Mesothelial cell of epicardium (in vitro differentiated cells): ENCODE measurements at regions not wholly inside any gene's neighbourhood (a gene's known extent, or its start where the extent isn't known, plus 50 kb on each side); places are given as distances from the start of the nearest gene placed in this dataset.

ENCODE experiments used
- DNase-seq, 2 experiments: peaks; one replicate each; pipeline ENCODE4 v3.0.0; 2021; ENCODE audit warnings: low spot score in 2 of 2; ENCODE audit not compliant: unreplicated experiment in 2 of 2
- H3K27ac Mint-ChIP-seq: 2 replicates; pipeline ENCODE4 v1.8.0; 2021; ENCODE audit warnings: mixed read lengths
- H3K27me3 Mint-ChIP-seq: 2 replicates; pipeline ENCODE4 v1.8.0; 2021; ENCODE audit warnings: low read depth, mixed read lengths
- H3K36me3 Mint-ChIP-seq: 2 replicates; pipeline ENCODE4 v1.8.0; 2021; ENCODE audit warnings: mixed read lengths
- H3K4me1 Mint-ChIP-seq: 2 replicates; pipeline ENCODE4 v1.8.0; 2021; ENCODE audit warnings: mixed read lengths
- H3K4me3 Mint-ChIP-seq: 2 replicates; pipeline ENCODE4 v1.8.0; 2021; ENCODE audit warnings: mild to moderate bottlenecking, moderate library complexity, mixed read lengths
- H3K9me3 Mint-ChIP-seq: 2 replicates; pipeline ENCODE4 v1.8.0; 2021; ENCODE audit warnings: mixed read lengths
- TF ChIP-seq, protein P1 (sequence below): fragments of 200-600 bp; sonication (generic); IDR thresholded peaks from one replicate; pipeline ENCODE4 v1.5.0; 2021; ENCODE audit warnings: antibody characterized with exemption; ENCODE audit not compliant: unreplicated experiment

GRCh38 chr3:33931512-33931911 is 133.1 kb downstream of the PDCD6IP start:
- TF ChIP-seq, protein P1, sequence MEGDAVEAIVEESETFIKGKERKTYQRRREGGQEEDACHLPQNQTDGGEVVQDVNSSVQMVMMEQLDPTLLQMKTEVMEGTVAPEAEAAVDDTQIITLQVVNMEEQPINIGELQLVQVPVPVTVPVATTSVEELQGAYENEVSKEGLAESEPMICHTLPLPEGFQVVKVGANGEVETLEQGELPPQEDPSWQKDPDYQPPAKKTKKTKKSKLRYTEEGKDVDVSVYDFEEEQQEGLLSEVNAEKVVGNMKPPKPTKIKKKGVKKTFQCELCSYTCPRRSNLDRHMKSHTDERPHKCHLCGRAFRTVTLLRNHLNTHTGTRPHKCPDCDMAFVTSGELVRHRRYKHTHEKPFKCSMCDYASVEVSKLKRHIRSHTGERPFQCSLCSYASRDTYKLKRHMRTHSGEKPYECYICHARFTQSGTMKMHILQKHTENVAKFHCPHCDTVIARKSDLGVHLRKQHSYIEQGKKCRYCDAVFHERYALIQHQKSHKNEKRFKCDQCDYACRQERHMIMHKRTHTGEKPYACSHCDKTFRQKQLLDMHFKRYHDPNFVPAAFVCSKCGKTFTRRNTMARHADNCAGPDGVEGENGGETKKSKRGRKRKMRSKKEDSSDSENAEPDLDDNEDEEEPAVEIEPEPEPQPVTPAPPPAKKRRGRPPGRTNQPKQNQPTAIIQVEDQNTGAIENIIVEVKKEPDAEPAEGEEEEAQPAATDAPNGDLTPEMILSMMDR: no peak
- Mint-ChIP-seq H3K4me3 (no peak overlapping the region), H3K9me3 (peaks cover 12% of the 10 kb centered on the region), H3K4me1 (peaks cover 7% of the 10 kb centered on the region), H3K36me3 (no peaks in the 10 kb centered on the region), H3K27me3 (peaks cover 2% of the 10 kb centered on the region), H3K27ac (no peak overlapping the region)
- DNase-seq: no peak

DNA sequence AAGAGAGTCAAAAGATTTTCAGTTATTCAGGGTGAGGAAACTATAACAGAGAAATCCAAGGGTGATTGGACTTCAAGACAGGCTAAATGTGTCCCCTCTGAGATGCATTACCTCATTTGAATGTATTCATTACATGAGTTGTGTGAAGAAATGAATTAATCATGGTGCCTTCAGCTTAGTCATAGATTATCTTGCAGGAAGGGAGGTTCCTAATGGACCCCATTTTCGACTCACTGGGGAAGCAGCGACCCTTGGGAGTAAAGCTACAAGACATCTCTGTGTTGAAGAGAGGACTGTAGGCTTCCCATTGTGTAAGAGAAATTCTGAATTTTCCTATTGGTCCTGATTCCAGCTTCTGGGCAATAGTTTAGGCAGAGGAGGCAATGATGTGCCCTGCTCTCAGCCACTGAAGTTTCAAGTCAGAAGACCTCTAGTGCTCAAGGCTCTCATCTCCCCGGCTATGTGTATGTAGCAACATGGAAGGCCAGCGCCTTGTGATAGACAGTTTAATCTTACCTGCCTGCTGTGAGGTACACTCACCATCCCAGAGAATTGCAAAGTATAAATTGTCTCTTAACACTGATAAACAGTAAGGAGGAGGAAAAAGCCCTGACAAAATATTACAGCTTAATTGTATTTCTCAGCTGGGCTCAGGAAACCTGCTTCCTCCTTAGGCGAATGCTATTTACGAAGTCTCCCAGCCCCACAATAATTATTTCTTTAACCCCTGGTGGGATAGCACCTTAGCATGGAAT is 133.8 kb downstream of the PDCD6IP start:
- TF ChIP-seq, protein P1: no peak
- peaks cover 7% of the 10 kb centered on the region for H3K4me1 Mint-ChIP-seq
- H3K27me3 Mint-ChIP-seq: peaks cover 7% of the 10 kb centered on the region
- no peak overlapping the region for H3K27ac Mint-ChIP-seq
- H3K36me3 Mint-ChIP-seq: no peaks in the 10 kb centered on the region
- peaks cover 12% of the 10 kb centered on the region for H3K9me3 Mint-ChIP-seq
- no peak overlapping the region for H3K4me3 Mint-ChIP-seq
- DNase-seq: no peak

- H3K4me3 Mint-ChIP-seq: no peak overlapping the region
- no peak for DNase-seq
- peaks cover 15% of the 10 kb centered on the region for H3K9me3 Mint-ChIP-seq
Measured at GRCh38 chr3:33936171-33936920, 137.9 kb downstream of the PDCD6IP start.

GRCh38 chr3:33936921-33937525 is 138.6 kb downstream of the PDCD6IP start:
- Mint-ChIP-seq H3K27ac (no peak overlapping the region), H3K9me3 (peaks cover 15% of the 10 kb centered on the region), H3K27me3 (peaks cover 14% of the 10 kb centered on the region), H3K4me1 (no peaks in the 10 kb centered on the region), H3K4me3 (no peak overlapping the region), H3K36me3 (no peaks in the 10 kb centered on the region)
- TF ChIP-seq, protein P1: no peak
- no peak for DNase-seq

More at GRCh38 chr3:33936171-33936920, 137.9 kb downstream of the PDCD6IP start:
- no peaks in the 10 kb centered on the region for H3K4me1 Mint-ChIP-seq
- no peak overlapping the region for H3K27ac Mint-ChIP-seq
- no peaks in the 10 kb centered on the region for H3K36me3 Mint-ChIP-seq
- H3K27me3 Mint-ChIP-seq: peaks cover 14% of the 10 kb centered on the region
- TF ChIP-seq, protein P1: no peak

DNA sequence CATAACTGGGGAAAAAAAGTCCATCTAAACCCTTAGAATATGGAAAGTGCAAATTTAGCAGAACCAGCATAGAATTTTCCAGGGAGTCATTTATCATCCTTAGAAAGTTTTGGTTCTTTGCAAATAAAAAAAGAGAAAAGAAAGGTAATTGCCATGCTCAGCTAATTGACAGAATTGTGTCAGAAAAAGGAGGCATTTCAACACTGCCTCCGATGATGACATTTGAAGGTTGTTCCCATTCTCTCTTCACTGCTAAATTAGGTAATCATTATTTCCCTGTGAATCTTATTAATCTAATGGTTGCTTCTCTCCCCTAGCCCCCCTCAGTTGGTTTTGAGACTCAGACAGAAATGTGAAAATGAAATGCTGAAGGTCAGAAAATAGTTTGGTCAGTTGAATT is 139.2 kb downstream of the PDCD6IP start:
- no peak overlapping the region for H3K27ac Mint-ChIP-seq

More for the DNA sequence above, 139.2 kb downstream of the PDCD6IP start:
- H3K4me3 Mint-ChIP-seq: no peak overlapping the region
- TF ChIP-seq, protein P1: no peak
- DNase-seq: no peak
- H3K36me3 Mint-ChIP-seq: no peaks in the 10 kb centered on the region
- H3K9me3 Mint-ChIP-seq: peaks cover 15% of the 10 kb centered on the region
- peaks cover 14% of the 10 kb centered on the region for H3K27me3 Mint-ChIP-seq
- H3K4me1 Mint-ChIP-seq: no peaks in the 10 kb centered on the region
